ENCODE measurements at regions not wholly inside any gene's neighbourhood (a gene's known extent, or its start where the extent isn't known, plus 50 kb on each side); places are given as distances from the start of the nearest gene placed in this dataset.

DNA sequence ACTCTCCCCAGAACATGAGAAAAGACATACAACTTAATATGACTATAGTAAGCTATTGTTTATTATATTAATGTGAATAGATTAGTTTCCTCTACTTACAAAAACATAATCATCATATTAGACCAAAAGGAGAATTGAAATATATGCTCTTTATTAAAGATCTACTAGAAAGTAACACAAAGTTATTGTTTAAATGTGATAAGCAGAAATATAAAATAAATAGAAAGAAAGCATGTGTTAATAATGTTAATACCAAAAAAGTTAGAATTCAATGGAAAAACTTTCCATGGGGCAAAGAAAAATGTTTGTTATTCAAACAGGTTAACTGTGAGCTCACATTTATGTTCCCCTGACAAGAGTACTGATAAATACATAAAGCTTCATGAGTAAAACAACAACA lies 421.4 kb upstream of the UBE2E3 start:
- TF ChIP-seq, protein P1, sequence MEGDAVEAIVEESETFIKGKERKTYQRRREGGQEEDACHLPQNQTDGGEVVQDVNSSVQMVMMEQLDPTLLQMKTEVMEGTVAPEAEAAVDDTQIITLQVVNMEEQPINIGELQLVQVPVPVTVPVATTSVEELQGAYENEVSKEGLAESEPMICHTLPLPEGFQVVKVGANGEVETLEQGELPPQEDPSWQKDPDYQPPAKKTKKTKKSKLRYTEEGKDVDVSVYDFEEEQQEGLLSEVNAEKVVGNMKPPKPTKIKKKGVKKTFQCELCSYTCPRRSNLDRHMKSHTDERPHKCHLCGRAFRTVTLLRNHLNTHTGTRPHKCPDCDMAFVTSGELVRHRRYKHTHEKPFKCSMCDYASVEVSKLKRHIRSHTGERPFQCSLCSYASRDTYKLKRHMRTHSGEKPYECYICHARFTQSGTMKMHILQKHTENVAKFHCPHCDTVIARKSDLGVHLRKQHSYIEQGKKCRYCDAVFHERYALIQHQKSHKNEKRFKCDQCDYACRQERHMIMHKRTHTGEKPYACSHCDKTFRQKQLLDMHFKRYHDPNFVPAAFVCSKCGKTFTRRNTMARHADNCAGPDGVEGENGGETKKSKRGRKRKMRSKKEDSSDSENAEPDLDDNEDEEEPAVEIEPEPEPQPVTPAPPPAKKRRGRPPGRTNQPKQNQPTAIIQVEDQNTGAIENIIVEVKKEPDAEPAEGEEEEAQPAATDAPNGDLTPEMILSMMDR (IDR thresholded peaks at IDR 0.05; ENCODE audit: low read length): no peak
- TF ChIP-seq EZH2 (optimal IDR thresholded peaks at IDR 0.05; ENCODE audit: low read depth, low read length): no peak
